Stimulated activated CD8-positive, alpha-beta memory T cell treated with anti-CD3 and anti-CD28 coated beads, Interleukin-2, amount 100 ng/mL, for 48 hours (primary cell): ENCODE measurements at regions not wholly inside any gene's neighbourhood (a gene's known extent, or its start where the extent isn't known, plus 50 kb on each side); places are given as distances from the start of the nearest gene placed in this dataset.

Source experiments
- DNase-seq, 2 donors: peaks; one replicate each; pipeline ENCODE4 v3.0.0-alpha.2; 2020; ENCODE audit warnings: low read depth in 2 of 2

DNA sequence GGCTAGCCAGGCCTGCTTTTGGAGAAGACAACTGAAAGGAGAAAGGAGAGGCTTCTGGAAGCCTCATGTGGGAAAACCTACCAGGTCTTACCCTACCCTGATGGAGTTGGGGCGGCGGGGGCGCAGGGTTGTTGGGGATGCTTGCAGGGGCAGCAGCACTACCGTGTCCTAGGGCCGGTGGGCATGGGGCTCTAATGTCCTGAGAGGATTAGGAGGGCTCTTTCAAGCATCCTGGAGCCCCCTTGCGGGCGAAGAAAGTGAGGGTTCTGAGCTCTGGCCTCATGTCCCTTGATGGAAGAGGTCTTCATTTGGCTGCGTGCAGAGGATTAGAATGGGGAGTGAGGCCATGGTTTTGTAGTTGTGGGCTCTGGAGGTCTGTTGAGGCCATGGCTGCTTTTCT lies 86.9 kb upstream of the PITX1 start:
- no peak for DNase-seq

DNA sequence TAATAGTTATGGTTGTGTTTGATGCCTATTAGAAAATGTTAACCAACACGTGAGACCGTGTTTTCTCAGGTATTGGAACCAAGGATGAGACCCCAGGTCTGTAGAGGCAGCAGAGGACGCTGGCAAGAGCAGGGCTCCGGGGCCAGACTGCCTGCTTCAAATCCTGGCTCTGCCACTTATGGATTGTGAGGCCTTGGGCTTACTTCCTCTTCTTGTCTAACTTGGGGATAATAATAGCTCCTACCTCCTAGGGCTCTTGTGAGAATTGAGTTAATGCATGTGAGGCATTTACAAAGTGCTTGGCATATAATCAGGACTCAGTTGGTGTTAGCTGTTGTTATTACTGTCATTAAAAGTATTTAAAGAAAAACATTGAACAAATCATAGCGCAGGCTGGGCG lies 85.5 kb upstream of the PITX1 start:
- DNase-seq, result no peak

DNA sequence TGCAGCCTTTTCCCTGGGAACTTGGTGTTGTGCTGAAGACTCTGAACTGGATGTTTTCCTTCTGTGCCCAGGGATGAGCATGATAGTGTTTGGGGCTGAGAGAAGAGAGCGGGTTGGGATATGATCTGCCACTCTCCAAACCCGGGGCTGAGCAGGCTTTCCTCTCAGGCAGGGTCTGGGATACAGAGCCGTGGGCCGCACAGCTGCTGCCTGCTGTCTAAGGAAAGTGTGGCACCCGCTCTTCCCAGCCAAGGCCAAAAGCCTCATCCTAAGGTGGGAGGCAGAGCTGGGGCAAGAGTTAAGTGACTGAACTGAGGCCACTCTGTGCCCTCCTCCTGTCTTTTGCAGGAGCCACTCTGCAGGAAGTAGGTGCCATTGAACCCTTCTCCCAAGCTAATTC lies 83.6 kb upstream of the PITX1 start:
- no peak for DNase-seq

DNA sequence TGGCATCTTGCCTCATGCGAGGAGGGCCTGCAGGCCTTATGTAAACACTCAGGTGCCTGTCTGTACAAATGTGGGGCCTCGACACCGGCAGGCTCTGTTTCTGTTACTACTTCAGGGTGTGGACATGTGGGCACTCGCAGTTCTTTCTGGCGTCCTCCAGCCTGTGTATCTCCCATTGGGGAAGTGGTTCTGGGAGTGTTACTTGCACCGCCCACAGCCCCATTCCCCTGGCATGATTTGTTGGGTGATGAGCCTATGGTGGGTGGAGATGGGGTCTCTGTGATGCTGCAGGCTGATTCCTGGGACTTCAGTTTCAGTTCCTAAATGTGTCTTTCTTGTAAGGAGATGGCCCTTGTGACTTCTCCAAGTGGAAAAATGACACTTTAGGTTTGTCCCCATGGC lies 82.1 kb upstream of the PITX1 start:
- DNase-seq, result no peak

- no peak for DNase-seq
These were observed 81.6 kb upstream of the PITX1 start for GRCh38 chr5:135115591-135115990.

DNA sequence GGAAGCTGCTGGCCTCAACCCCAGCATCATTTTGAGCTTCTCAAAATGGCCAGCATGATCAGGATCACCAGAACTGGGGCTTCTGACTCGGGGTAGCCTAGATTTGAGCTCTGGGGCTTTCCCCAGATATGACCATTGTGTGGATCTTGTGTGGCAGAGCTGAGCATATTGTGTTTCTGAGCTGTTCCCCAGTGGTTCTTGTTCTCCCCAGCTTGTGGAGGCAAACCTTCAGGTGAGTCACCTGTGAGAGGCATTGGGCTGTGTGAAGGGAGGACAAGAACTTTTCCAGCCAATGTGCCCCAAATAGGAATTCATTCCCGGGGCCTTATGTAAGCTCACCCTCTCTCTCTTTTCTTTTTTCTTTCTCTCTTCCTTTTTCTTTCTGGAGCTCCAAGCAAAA lies 80.7 kb upstream of the PITX1 start:
- DNase-seq, result no peak

- no peak for DNase-seq
These were observed 78.1 kb upstream of the PITX1 start for GRCh38 chr5:135112008-135112725.

DNA sequence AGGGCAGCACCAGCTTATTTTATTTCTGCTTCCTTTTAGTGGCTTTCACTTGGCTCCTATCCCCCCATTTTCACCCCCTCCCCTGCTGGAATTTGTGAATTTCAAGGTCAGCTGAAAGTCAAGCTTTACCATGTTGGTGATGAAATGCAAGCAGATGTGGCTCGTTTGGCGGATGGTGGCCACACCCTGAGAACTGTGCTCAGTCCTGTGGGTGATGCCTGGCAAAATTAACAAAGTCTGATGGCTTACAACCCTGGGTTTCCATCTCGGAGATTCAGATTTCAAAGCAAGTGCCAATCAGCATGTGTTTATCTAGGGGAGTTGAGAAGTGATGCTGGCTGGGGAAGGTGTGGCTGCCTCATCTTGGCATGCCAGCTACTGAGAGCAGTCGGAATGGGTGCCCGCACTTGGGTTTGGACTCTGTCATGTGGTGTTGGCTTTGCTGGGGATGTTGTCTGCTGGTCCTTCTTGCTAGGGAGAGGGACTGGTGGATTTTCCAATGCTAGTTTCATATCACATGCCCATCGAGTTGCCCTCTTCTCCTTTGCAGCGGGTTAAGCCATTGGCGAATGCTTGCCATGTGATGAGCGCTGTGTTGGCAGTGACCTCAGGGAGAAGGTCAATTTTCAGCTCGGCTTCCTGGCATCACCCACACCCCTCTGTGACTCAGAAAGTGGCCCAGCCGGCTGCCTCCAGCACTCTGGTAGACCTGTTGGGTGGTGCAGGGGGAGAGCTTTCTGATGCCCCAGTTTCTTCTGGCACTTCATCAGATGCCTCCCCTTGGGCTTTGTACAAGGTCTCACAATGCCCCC lies 77.0 kb upstream of the PITX1 start:
- DNase-seq, result no peak

GRCh38 chr5:135108992-135109391 lies 75.0 kb upstream of the PITX1 start:
- DNase-seq, result no peak

DNA sequence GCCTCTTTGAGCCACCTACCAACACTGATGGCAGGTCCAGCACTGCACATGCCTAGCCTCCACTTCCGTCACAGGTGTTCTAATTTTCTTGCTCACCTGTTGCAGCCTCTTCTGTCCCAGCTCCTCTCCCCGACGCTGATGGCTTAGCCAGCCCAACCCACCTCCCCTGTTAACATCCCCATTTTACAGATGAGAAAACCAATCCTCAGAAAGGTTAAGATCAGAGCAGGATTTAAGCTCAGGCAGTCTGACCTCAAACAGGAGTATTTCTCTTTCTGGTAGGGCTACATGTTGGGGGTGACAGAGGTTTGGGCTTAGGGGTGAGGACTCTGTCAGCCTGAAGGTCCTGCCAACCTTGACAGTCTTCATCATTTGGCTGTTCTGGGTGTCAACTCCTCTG lies 74.5 kb upstream of the PITX1 start:
- no peak for DNase-seq

GRCh38 chr5:135107986-135108385 lies 74.0 kb upstream of the PITX1 start:
- no peak for DNase-seq

DNA sequence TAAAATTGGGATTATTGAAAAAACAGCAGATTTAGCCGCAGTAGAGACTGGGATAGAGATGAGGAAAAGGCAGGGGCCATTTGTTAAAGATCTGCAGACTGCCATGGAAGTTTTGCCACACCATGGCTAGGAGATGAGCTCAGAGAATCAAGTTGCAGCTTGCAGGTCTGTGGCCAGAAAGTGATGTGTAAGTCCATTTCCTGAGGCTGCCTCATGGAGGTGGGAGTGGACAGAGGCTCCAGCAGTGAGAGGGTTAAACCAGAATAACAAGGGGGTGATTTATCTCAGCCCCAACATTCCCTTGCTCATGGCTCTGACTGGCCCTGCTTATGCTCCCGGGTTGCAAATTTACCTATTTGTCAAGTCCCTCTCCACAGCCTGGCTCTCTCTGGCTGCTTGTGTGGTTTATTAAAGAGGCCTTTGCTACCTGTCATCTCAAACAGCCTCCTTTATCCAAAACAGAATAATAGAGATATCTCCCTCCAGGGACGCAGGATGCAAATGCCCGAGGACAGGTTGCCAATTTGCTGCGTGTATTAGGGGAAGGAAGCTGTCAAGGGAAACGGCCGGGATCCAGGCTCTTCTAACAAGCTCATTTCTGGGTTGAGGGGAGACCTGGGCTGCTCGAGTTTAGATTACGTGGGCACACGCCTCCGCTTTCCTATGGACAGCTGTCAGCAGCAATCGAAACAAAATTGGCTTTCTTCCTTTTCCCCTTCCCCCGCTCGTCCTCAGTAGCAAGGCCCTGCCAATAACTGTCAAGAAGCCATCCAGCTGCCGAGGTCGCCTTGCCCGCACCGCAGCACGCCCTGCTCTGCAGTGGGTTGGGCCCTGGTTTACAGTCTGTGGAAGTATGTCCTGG lies 72.8 kb upstream of the PITX1 start:
- DNase-seq, result no peak

DNA sequence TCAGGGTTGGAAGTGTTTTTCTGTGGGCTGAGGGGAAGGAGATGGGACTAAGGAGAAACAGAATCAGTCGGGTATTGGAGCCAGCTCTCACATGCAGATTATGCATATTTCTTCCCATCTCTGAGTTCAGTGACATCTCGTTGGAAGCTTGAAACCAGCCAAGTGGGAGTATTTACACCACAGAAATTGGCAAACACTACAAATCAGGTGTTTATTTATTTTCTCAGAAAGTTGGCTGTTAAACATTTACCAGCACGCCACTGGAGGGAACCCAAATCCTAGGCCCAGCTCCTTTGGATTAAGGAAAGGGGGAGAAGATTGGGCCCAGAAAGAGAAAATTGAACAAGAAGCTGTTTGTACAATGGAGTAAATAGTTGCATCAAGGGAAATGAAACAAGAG lies 72.1 kb upstream of the PITX1 start:
- no peak for DNase-seq

DNA sequence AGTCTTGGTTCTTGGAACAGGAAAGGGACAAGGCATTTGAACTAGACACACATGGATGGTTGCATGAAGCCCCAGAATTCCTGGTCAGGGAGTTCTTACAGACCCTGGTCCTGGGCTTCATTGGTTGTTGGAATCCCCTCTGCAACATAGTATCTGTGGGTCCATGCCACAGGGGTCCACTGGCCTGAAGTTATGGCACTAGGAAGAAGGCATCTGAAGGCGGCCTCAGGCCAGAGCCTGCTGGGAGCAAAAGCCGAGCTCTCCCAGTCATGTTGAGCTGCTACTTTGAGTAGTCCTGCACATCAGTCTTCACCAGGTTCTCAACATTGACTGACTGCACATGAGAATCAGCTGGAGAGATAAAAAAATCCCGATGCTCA lies 71.1 kb upstream of the PITX1 start:
- no peak for DNase-seq

- DNase-seq, result no peak
These were observed 69.5 kb upstream of the PITX1 start for GRCh38 chr5:135103575-135103853.

GRCh38 chr5:135102716-135103574 lies 68.9 kb upstream of the PITX1 start:
- DNase-seq, result no peak

DNA sequence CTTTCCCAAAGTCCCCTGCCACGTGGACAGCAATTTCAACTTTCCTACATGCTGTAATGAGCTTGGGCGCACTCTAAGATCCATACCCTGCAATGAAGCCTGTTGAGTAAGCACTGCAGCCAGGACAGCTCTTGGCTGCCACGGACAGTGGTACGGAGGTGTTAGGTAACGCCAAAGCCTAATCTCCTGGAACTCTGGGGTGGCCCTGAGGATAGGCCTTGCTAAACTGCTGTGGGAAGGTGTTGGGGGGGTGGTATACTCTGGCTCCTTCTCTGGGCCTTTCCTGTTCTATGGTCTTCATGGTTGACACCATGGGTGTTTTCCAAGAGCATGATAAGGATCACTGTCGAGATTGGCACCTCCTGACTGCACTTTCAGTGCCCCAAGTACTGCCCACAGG lies 66.4 kb upstream of the PITX1 start:
- no peak for DNase-seq

GRCh38 chr5:135100011-135100410 lies 66.0 kb upstream of the PITX1 start:
- no peak for DNase-seq

DNA sequence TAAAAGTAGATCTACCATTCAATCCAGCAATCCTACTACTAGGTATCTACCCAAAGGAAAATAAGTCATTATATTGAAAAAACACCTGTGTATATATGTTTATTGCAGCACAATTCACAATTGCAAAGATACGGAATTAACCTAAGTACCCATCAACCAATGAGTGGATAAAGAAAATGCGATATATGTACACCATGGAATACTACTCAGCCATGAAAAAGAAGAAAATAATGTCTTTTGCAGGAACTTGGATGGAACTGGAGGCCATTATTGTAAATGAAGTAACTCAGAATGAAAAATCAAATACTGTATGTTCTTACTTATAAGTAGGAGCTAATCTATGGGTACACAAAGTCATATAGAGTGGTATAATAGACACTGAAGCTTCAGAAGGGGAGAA lies 63.4 kb upstream of the PITX1 start:
- no peak for DNase-seq

- DNase-seq, result no peak
These were observed 61.8 kb upstream of the PITX1 start for GRCh38 chr5:135095871-135096270.

- no peak for DNase-seq
These were observed 61.2 kb upstream of the PITX1 start for GRCh38 chr5:135095052-135095715.
